RKO (cell line): ENCODE measurements at regions not wholly inside any gene's neighbourhood (a gene's known extent, or its start where the extent isn't known, plus 50 kb on each side); places are given as distances from the start of the nearest gene placed in this dataset.
A peak's percentile ranks its signal among the peaks of the same experiment; 100 is the strongest.

Experiments used
- DNase-seq: peaks from one replicate; pipeline ENCODE4 v3.0.0-alpha.2; 2016; ENCODE audit warnings: low spot score

- peak; percentile 99 for DNase-seq
These were observed 110.1 kb upstream of the VEGFC start for GRCh38 chr4:176902710-176903323.

- DNase-seq = peak; percentile 96
These were observed 114.0 kb upstream of the VEGFC start for GRCh38 chr4:176906709-176907108.

GRCh38 chr4:176910646-176911045, 117.9 kb upstream of the VEGFC start:
- DNase-seq = no peak

- DNase-seq = peak; percentile 94
These were observed 126.9 kb upstream of the VEGFC start for GRCh38 chr4:176919631-176920030.

- DNase-seq = peak; percentile 99
These were observed 128.0 kb upstream of the VEGFC start for GRCh38 chr4:176920694-176921093.

- DNase-seq = peak; percentile 93
These were observed 128.5 kb upstream of the VEGFC start for GRCh38 chr4:176921256-176921655.

- DNase-seq = peak; percentile 90
These were observed 131.5 kb upstream of the VEGFC start for GRCh38 chr4:176924238-176924637.

- peak; percentile 53 for DNase-seq
These were observed 133.2 kb upstream of the VEGFC start for GRCh38 chr4:176925962-176926361.

GRCh38 chr4:176927117-176927516, 134.4 kb upstream of the VEGFC start:
- DNase-seq = peak; percentile 88

- peak; percentile 90 for DNase-seq
These were observed 134.9 kb upstream of the VEGFC start for GRCh38 chr4:176927664-176928063.

- no peak for DNase-seq
These were observed 146.7 kb upstream of the VEGFC start for GRCh38 chr4:176939445-176939844.

- DNase-seq = no peak
These were observed 152.6 kb upstream of the VEGFC start for GRCh38 chr4:176945334-176945733.

- DNase-seq = no peak
These were observed 156.3 kb upstream of the VEGFC start for GRCh38 chr4:176949029-176949428.

GRCh38 chr4:176953021-176953420, 160.3 kb upstream of the VEGFC start:
- no peak for DNase-seq

- no peak for DNase-seq
These were observed 164.8 kb upstream of the VEGFC start for GRCh38 chr4:176957353-176958118.

- DNase-seq = no peak
These were observed 167.3 kb upstream of the VEGFC start for GRCh38 chr4:176959980-176960379.

GRCh38 chr4:176963121-176963520, 170.4 kb upstream of the VEGFC start:
- DNase-seq = no peak

GRCh38 chr4:176964116-176964691, 171.5 kb upstream of the VEGFC start:
- peak; percentile 48 for DNase-seq

- DNase-seq = no peak
These were observed 174.9 kb upstream of the VEGFC start for GRCh38 chr4:176967586-176967985.

- DNase-seq = no peak
These were observed 175.4 kb upstream of the VEGFC start for GRCh38 chr4:176968094-176968493.

- no peak for DNase-seq
These were observed 176.3 kb upstream of the VEGFC start for GRCh38 chr4:176969011-176969410.

GRCh38 chr4:176970853-176971252, 178.1 kb upstream of the VEGFC start:
- no peak for DNase-seq

- no peak for DNase-seq
These were observed 178.9 kb upstream of the VEGFC start for GRCh38 chr4:176971576-176972115.
